ENCODE measurements at regions not wholly inside any gene's neighbourhood (a gene's known extent, or its start where the extent isn't known, plus 50 kb on each side); places are given as distances from the start of the nearest gene placed in this dataset.
"Not testable (repeated sequence)": the region's sequence is repeated elsewhere in the genome, so short reads cannot be mapped to it uniquely, and the experiment has no call there.

- H3K9me3 ChIP-seq (ENCODE audit: low read length), result no peaks in the 10 kb centered on the region
- no peaks in the 10 kb centered on the region for H4K20me1 ChIP-seq (ENCODE audit: insufficient read depth, low read length)
- no peak overlapping the region for H3K27ac ChIP-seq (ENCODE audit: low read depth, low read length, poor library complexity, severe bottlenecking)
- no peaks in the 10 kb centered on the region for H3K4me1 ChIP-seq (ENCODE audit: insufficient read depth, low read length, poor library complexity, severe bottlenecking)
- no peak for DNase-seq (ENCODE audit: low spot score)
- ChIA-PET CTCF (ENCODE audit: unreplicated experiment) (no interaction called here), POLR2A (no interaction called here)
- H3K79me2 ChIP-seq (ENCODE audit: insufficient read depth, low read depth, low read length), result no peaks in the 10 kb centered on the region
- H3K4me3 ChIP-seq (ENCODE audit: low read depth, low read length, poor library complexity, severe bottlenecking), result no peak overlapping the region
- TF ChIP-seq EZH2phosphoT487 (IDR thresholded peaks at IDR 0.05; ENCODE audit: borderline replicate concordance, low read depth, low read length) (no peak), CTCF (conservative IDR thresholded peaks at IDR 0.05; ENCODE audit: low read length) (no peak)
- H3K4me2 ChIP-seq (ENCODE audit: low read length), result no peak overlapping the region
- H3K9me2 ChIP-seq (ENCODE audit: insufficient read depth, low read length), result no peaks in the 10 kb centered on the region
- H3K36me3 ChIP-seq (ENCODE audit: insufficient read depth, low read length), result no peaks in the 10 kb centered on the region
- intact Hi-C loops (cut with micrococcal nuclease; ENCODE audit: unreplicated experiment), result no loop called here
- no TSS peak for BruUV-seq (replicated peaks)
- H2AFZ ChIP-seq (ENCODE audit: low read length), result no peak overlapping the region
Observed at GRCh38 chr2:209259767-209260166, 164.1 kb upstream of the MAP2 start.

GRCh38 chr2:209260281-209260680 is 163.6 kb upstream of the MAP2 start:
- intact Hi-C loops (cut with micrococcal nuclease; ENCODE audit: unreplicated experiment), result no loop called here
- ChIA-PET CTCF (ENCODE audit: unreplicated experiment) (no interaction called here), POLR2A (no interaction called here)
- no peak overlapping the region for H2AFZ ChIP-seq (ENCODE audit: low read length)
- H3K4me2 ChIP-seq (ENCODE audit: low read length), result no peak overlapping the region
- TF ChIP-seq EZH2phosphoT487 (IDR thresholded peaks at IDR 0.05; ENCODE audit: borderline replicate concordance, low read depth, low read length) (no peak), CTCF (conservative IDR thresholded peaks at IDR 0.05; ENCODE audit: low read length) (no peak)
- H4K20me1 ChIP-seq (ENCODE audit: insufficient read depth, low read length), result no peaks in the 10 kb centered on the region
- H3K4me1 ChIP-seq (ENCODE audit: insufficient read depth, low read length, poor library complexity, severe bottlenecking), result no peaks in the 10 kb centered on the region
- DNase-seq (ENCODE audit: low spot score), result no peak
- no peak overlapping the region for H3K27ac ChIP-seq (ENCODE audit: low read depth, low read length, poor library complexity, severe bottlenecking)
- H3K79me2 ChIP-seq (ENCODE audit: insufficient read depth, low read depth, low read length), result no peaks in the 10 kb centered on the region
- H3K36me3 ChIP-seq (ENCODE audit: insufficient read depth, low read length), result no peaks in the 10 kb centered on the region
- no peak overlapping the region for H3K4me3 ChIP-seq (ENCODE audit: low read depth, low read length, poor library complexity, severe bottlenecking)
- no TSS peak for BruUV-seq (replicated peaks)
- H3K9me2 ChIP-seq (ENCODE audit: insufficient read depth, low read length), result no peaks in the 10 kb centered on the region
- H3K9me3 ChIP-seq (ENCODE audit: low read length), result no peaks in the 10 kb centered on the region

GRCh38 chr2:209261366-209262053 is 162.3 kb upstream of the MAP2 start:
- intact Hi-C loops (cut with micrococcal nuclease; ENCODE audit: unreplicated experiment); BruUV-seq (replicated peaks); H3K36me3 ChIP-seq (ENCODE audit: insufficient read depth, low read length); H4K20me1 ChIP-seq (ENCODE audit: insufficient read depth, low read length); H3K9me2 ChIP-seq (ENCODE audit: insufficient read depth, low read length); H3K9me3 ChIP-seq (ENCODE audit: low read length); H3K27ac ChIP-seq (ENCODE audit: low read depth, low read length, poor library complexity, severe bottlenecking); H3K79me2 ChIP-seq (ENCODE audit: insufficient read depth, low read depth, low read length); H2AFZ ChIP-seq (ENCODE audit: low read length); CTCF ChIA-PET (ENCODE audit: unreplicated experiment); H3K4me2 ChIP-seq (ENCODE audit: low read length); H3K4me3 ChIP-seq (ENCODE audit: low read depth, low read length, poor library complexity, severe bottlenecking); DNase-seq (ENCODE audit: low spot score); H3K4me1 ChIP-seq (ENCODE audit: insufficient read depth, low read length, poor library complexity, severe bottlenecking): not testable (repeated sequence)
- POLR2A ChIA-PET, result interaction anchor here (0.6 to 0.7 kb wide), 2 partner anchors 10 to 101 kb away, joined by 3 to 4 read pairs; no protein-coding TSS in a partner anchor
